ENCODE measurements at regions not wholly inside any gene's neighbourhood (a gene's known extent, or its start where the extent isn't known, plus 50 kb on each side); places are given as distances from the start of the nearest gene placed in this dataset.
A peak's percentile ranks its signal among the peaks of the same experiment; 100 is the strongest.

- peak; percentile 75 for DNase-seq (ENCODE audit: low read depth)
- peak overlapping the region; percentile 36 for H3K4me3 ChIP-seq (ENCODE audit: control insufficient read depth, low read depth, low read length)
- TF ChIP-seq CTCF (IDR thresholded peaks at IDR 0.05; ENCODE audit: control insufficient read depth, insufficient read depth, low read depth, low read length, missing control alignments): peak; percentile 68
Observed at GRCh38 chr7:94295850-94296249, 98.8 kb upstream of the COL1A2 start.

GRCh38 chr7:94296881-94297280 lies 97.8 kb upstream of the COL1A2 start:
- TF ChIP-seq CTCF (IDR thresholded peaks at IDR 0.05; ENCODE audit: control insufficient read depth, insufficient read depth, low read depth, low read length, missing control alignments): no peak
- DNase-seq (ENCODE audit: low read depth): no peak

GRCh38 chr7:94297397-94297838 lies 97.3 kb upstream of the COL1A2 start:
- TF ChIP-seq CTCF (IDR thresholded peaks at IDR 0.05; ENCODE audit: control insufficient read depth, insufficient read depth, low read depth, low read length, missing control alignments): no peak
- DNase-seq (ENCODE audit: low read depth): peak; percentile 98
- H3K4me3 ChIP-seq (ENCODE audit: control insufficient read depth, low read depth, low read length): peak overlapping the region; percentile 36

More at GRCh38 chr7:94296881-94297280, 97.8 kb upstream of the COL1A2 start:
- H3K4me3 ChIP-seq (ENCODE audit: control insufficient read depth, low read depth, low read length): peak overlapping the region; percentile 36

GRCh38 chr7:94298943-94299342 lies 95.8 kb upstream of the COL1A2 start:
- no peak overlapping the region for H3K4me3 ChIP-seq (ENCODE audit: control insufficient read depth, low read depth, low read length)
- no peak for DNase-seq (ENCODE audit: low read depth)
- no peak for TF ChIP-seq CTCF (IDR thresholded peaks at IDR 0.05; ENCODE audit: control insufficient read depth, insufficient read depth, low read depth, low read length, missing control alignments)

- no peak for TF ChIP-seq CTCF (IDR thresholded peaks at IDR 0.05; ENCODE audit: control insufficient read depth, insufficient read depth, low read depth, low read length, missing control alignments)
- no peak overlapping the region for H3K4me3 ChIP-seq (ENCODE audit: control insufficient read depth, low read depth, low read length)
- no peak for DNase-seq (ENCODE audit: low read depth)
Observed at GRCh38 chr7:94300176-94300835, 94.4 kb upstream of the COL1A2 start.

GRCh38 chr7:94301024-94301586 lies 93.6 kb upstream of the COL1A2 start:
- peak overlapping the region; percentile 24 for H3K4me3 ChIP-seq (ENCODE audit: control insufficient read depth, low read depth, low read length)
- TF ChIP-seq CTCF (IDR thresholded peaks at IDR 0.05; ENCODE audit: control insufficient read depth, insufficient read depth, low read depth, low read length, missing control alignments): no peak
- DNase-seq (ENCODE audit: low read depth): peak; percentile 89
